COLO668 (cell line): ENCODE measurements at regions not wholly inside any gene's neighbourhood (a gene's known extent, or its start where the extent isn't known, plus 50 kb on each side); places are given as distances from the start of the nearest gene placed in this dataset.
"Not testable (repeated sequence)": the region's sequence is repeated elsewhere in the genome, so short reads cannot be mapped to it uniquely, and the experiment has no call there.

Source experiments
- DNase-seq: peaks from one replicate; lab custom pipeline; 2025; ENCODE audit not compliant: unreplicated experiment; lab: John Stamatoyannopoulos, UW

GRCh38 chr4:123599061-123599919 lies 202.7 kb downstream of the SPRY1 start:
- no peak for DNase-seq

DNA sequence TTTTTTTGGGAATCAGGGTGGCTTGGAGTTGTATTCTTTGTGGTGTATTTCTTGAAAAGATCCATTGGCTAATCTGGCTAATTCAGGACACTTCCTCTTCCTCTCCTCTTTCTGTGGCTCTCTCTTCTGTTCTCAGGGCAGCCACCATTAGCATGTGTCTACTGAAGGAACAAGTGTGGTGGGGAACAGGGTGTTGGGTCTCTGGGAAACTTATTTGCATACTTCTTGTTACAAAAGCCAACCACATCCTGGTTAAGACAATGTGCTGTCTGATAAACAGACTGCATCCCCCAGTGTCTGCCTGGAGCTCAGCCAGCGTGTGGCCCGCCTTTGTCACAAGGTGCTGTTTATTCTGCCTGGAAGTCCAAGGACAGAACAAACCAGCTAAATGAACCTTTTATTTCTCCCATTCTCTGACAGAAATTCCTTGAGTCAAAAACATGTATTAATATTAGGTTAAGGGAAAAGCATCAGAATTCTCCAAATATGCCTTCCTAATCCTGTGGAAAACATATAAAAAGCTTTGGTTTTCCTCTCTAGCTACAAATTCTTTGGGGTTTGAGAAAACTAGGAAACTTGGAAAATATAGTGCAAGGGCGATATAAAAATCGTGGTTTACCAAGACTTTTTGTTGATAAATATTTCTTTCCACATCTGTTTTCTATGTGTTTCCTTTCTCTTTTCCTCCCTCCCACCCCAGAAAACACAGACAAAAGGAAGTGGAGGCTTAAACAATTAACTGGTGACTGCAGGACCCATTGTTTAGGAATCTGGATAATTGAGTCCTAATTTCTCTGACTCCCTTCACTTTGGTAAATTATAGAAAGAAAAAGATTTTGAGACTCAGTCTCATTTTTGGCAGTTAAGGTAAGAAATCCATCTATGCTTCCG lies 203.6 kb downstream of the SPRY1 start:
- DNase-seq: peak; percentile 82

DNA sequence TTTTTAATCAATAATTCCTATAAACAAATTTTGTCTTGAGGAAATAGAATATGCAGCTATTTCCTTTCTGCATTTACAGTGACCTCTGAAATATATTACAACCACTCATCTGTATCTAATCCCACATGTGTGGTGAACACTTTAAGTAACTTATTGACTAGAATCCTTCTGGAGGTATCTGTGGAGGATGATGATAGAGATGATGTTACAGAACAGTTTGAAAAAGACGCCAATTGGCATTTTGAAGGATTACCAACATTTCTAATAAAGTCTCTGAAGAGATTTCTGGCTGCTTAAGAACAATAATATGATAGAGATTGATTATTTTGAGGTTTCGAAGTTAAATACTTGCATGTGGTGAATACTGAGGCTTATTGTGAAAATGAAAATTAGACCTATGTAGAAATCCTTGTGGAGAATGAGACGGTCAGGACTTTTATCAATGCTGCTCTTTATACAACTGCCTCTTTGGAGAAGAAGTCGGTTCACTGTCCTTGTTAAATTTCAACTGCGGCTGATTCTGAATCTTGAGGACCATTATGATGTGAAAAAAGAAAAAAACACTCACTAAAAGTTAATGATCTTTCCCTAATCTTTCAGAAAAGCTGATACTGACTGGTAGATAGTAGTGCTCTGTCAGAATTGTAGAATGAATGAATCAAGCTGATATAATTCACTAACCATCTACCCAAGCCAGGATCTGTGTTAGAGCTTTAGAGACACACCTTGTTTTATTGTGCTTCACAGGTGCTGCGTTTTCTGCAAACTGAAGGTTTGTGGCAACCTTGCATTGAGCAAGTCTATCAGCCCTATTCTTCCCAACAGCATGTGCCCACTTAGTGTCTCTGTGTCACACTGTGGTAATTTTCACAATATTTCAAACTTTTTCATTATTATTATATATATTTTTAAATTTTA lies 204.7 kb downstream of the SPRY1 start:
- DNase-seq: no peak

- no peak for DNase-seq
Observed at GRCh38 chr4:123602007-123602406, 205.4 kb downstream of the SPRY1 start.

DNA sequence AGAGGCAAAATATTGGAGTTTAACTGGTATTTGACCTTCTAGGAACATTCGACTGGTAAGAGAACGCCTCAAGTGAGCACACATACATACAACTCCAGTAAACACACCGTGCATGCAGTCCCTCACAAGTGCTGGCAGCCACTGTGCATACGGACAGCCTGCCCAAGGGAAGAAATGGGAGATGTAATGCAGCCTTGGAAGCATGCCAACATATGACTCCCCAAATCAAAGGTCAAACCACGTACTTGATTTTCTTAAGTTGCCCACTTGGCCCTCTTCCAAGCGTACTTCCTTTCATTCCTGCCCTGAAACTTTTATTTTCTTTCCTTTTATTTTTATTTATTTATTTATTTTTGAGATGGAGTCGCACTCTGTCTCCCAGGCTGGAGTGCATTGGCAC lies 206.6 kb downstream of the SPRY1 start:
- DNase-seq: peak; percentile 65

- not testable (repeated sequence) for DNase-seq
Observed at GRCh38 chr4:123605797-123606196, 209.2 kb downstream of the SPRY1 start.

DNA sequence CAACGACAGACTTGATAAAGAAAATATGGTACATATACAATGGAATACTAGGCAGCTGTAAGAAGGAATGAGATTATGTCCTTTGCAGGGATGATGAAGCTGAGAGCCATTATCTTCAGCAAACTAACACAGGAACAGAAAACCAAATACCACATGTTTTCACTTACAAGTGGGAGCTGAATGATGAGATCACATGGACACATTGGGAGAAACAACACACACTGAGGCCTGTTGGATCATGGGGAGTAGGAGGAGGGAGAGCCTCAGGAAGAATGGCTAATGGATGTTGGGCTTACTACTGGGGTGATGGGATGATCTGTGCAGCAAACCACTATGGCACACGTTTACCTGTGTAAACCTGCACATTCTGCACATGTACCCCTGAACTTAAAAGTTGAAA lies 209.7 kb downstream of the SPRY1 start:
- no peak for DNase-seq

DNA sequence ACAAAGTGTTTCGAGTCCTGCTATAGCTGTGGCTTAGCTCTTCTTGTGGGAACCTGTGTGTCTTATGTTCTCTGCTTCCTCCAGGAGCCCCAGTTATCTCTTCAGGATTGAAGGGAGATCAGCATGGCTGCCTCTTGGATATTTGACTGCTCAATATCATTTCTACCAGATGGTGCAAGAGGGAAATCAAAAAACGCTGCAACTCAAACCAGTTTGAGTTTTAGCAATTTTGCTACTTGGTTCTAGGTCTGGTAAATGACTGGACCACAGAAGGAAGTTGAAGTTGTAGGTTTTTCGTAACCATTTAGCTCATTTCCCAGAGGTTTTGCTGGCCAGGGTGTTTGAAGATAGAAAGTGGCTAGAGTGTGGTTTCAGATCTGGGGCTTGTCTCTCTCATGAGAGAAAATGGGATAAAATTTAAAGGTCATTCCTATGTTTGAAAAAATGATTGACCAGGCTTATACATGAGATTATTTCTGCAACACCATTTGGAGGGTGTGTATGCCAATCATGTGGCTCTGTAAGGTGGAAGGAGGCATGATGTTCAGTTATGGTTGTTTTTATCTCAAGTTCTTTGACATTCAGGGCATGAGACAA lies 210.4 kb downstream of the SPRY1 start:
- DNase-seq: no peak

- DNase-seq: no peak
Observed at GRCh38 chr4:123609829-123610228, 213.2 kb downstream of the SPRY1 start.

GRCh38 chr4:123613586-123614344 lies 217.2 kb downstream of the SPRY1 start:
- DNase-seq: no peak

- no peak for DNase-seq
Observed at GRCh38 chr4:123615901-123616300, 219.3 kb downstream of the SPRY1 start.

DNA sequence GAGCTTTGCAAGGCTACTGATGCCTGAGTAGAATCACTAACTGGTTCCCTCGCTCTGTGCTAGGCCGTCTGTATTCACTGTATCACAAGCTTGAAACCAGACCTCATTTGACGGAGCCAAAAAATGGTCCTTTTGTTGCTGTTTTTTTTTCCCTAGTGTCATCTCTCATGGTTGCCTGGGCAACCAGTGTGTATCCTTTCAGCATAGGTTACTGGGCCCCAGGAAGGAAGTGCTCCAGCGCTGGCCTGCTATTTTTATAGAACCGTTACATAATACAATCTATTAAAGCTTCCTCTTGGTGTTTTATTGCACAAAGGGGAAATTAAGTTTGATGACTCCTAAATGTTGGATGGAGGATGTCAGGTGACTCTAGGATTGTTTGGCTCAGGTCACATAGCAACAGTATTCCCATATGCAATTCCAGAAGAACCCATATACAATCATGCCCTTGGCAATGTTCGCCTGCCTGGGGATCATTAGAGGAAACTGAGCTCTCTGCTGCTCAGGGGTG lies 220.4 kb downstream of the SPRY1 start:
- DNase-seq: peak; percentile 23

DNA sequence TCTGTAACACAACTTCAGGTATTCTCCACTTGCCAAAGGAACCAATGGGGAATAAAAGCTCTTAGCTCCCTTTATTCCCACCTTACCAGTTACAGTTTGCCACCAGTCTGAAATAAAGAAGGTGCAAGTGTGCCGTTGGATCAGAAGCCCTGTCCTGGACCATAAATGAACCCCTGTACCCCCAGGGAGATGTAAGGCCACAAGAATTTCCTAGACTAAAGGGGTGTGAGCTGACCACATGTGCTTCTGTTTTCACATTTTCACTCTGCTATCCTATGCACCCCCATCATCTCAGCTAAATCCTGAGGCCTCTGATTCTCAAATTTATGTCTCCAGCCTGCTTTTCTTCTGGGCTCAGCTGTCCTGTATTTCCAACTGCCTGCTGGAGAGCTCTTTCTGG lies 221.2 kb downstream of the SPRY1 start:
- no peak for DNase-seq

GRCh38 chr4:123618606-123619005 lies 222.0 kb downstream of the SPRY1 start:
- DNase-seq: no peak

- no peak for DNase-seq
Observed at GRCh38 chr4:123619326-123619725, 222.7 kb downstream of the SPRY1 start.

GRCh38 chr4:123619895-123620294 lies 223.3 kb downstream of the SPRY1 start:
- no peak for DNase-seq

- no peak for DNase-seq
Observed at GRCh38 chr4:123621072-123621705, 224.6 kb downstream of the SPRY1 start.

GRCh38 chr4:123622572-123622971 lies 226.0 kb downstream of the SPRY1 start:
- no peak for DNase-seq

DNA sequence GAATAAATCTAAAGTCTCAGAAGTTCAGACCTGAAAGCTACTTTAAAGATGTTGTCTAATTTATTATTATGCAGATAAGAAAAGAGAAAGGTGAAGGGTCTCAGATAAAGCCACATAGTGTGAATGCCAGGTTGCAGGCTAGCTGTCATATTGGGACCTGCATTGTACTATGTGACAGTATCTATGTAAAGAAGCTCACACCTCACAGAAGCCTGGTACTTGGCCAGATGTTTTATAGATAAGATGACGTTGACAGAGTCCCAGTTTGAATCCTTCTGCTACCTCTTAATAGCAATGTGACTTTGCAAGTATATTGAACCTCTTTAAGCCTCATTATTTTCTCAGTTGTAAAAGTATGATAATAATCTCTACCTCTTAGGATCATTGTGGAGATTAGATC lies 227.0 kb downstream of the SPRY1 start:
- DNase-seq: no peak
